A549 (cell line): ENCODE measurements at regions not wholly inside any gene's neighbourhood (a gene's known extent, or its start where the extent isn't known, plus 50 kb on each side); places are given as distances from the start of the nearest gene placed in this dataset.

Experiments used
- GATA3 ChIP-seq: IDR thresholded peaks from 2 replicates; pipeline ENCODE4 v1.6.1; 2012; ENCODE audit warnings: borderline replicate concordance
- TF ChIP-seq, protein P1 (sequence below): fragments of >200 bp; sonication (Bioruptor Twin); formaldehyde crosslinking; IDR thresholded peaks from 3 replicates; pipeline ENCODE4 v1.5.1; 2016
- TF ChIP-seq, protein P2 (sequence below): fragments of 150-350 bp; IDR thresholded peaks from 2 replicates; pipeline ENCODE4 v1.6.1; 2014; ENCODE audit warnings: low read depth, mild to moderate bottlenecking, low read length
- TF ChIP-seq, protein P3 (sequence below): IDR thresholded peaks from 2 replicates; pipeline ENCODE4 v1.6.1; 2012; ENCODE audit warnings: low read depth, borderline replicate concordance

DNA sequence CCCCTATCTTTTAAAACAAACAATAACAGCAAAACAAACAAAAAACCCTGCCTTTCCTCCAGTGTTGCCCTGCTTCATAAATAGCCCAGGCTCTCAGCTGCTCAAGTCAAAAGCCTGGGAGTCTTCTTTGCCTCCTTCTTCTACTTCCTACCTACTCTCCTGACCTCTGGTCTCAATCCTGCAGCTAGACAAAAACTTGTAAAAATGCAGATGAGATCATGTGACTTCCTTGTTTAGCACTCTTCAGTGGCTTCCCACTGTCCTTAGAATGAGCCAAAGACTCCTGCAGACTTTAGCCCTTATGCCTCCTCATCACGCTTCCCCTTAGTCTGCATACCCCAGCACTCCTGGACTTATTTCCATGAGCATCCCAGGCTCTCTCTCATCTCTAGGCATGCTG is 55.0 kb upstream of the ZNF644 start:
- TF ChIP-seq, protein P1, sequence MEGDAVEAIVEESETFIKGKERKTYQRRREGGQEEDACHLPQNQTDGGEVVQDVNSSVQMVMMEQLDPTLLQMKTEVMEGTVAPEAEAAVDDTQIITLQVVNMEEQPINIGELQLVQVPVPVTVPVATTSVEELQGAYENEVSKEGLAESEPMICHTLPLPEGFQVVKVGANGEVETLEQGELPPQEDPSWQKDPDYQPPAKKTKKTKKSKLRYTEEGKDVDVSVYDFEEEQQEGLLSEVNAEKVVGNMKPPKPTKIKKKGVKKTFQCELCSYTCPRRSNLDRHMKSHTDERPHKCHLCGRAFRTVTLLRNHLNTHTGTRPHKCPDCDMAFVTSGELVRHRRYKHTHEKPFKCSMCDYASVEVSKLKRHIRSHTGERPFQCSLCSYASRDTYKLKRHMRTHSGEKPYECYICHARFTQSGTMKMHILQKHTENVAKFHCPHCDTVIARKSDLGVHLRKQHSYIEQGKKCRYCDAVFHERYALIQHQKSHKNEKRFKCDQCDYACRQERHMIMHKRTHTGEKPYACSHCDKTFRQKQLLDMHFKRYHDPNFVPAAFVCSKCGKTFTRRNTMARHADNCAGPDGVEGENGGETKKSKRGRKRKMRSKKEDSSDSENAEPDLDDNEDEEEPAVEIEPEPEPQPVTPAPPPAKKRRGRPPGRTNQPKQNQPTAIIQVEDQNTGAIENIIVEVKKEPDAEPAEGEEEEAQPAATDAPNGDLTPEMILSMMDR, result no peak
- TF ChIP-seq, protein P2, sequence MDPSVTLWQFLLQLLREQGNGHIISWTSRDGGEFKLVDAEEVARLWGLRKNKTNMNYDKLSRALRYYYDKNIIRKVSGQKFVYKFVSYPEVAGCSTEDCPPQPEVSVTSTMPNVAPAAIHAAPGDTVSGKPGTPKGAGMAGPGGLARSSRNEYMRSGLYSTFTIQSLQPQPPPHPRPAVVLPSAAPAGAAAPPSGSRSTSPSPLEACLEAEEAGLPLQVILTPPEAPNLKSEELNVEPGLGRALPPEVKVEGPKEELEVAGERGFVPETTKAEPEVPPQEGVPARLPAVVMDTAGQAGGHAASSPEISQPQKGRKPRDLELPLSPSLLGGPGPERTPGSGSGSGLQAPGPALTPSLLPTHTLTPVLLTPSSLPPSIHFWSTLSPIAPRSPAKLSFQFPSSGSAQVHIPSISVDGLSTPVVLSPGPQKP, result no peak
- TF ChIP-seq GATA3, result no peak
- TF ChIP-seq, protein P3, sequence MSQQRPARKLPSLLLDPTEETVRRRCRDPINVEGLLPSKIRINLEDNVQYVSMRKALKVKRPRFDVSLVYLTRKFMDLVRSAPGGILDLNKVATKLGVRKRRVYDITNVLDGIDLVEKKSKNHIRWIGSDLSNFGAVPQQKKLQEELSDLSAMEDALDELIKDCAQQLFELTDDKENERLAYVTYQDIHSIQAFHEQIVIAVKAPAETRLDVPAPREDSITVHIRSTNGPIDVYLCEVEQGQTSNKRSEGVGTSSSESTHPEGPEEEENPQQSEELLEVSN, result no peak
